Progenitor cell of endocrine pancreas (in vitro differentiated cells): ENCODE measurements at regions not wholly inside any gene's neighbourhood (a gene's known extent, or its start where the extent isn't known, plus 50 kb on each side); places are given as distances from the start of the nearest gene placed in this dataset.

Experiments used
- DNase-seq: peaks from one replicate; pipeline ENCODE4 v3.0.0; 2021; ENCODE audit warnings: low spot score; ENCODE audit not compliant: unreplicated experiment
- H3K27ac Mint-ChIP-seq: 2 replicates; pipeline ENCODE4 v1.8.0; 2021; ENCODE audit warnings: mild to moderate bottlenecking, moderate library complexity, mixed read lengths
- H3K27me3 Mint-ChIP-seq: 2 replicates; pipeline ENCODE4 v1.8.0; 2021; ENCODE audit warnings: mixed read lengths
- H3K36me3 Mint-ChIP-seq: 2 replicates; pipeline ENCODE4 v1.8.0; 2022; ENCODE audit warnings: mixed read lengths; ENCODE audit not compliant: insufficient read depth
- H3K4me1 Mint-ChIP-seq: 2 replicates; pipeline ENCODE4 v1.8.0; 2021; ENCODE audit warnings: low read depth, mixed read lengths
- H3K4me3 Mint-ChIP-seq: 2 replicates; pipeline ENCODE4 v1.8.0; 2021; ENCODE audit warnings: low read depth, mild to moderate bottlenecking, moderate library complexity, mixed read lengths
- H3K9me3 Mint-ChIP-seq: 2 replicates; pipeline ENCODE4 v1.8.0; 2021; ENCODE audit warnings: low read depth, mixed read lengths
- TF ChIP-seq, protein P1 (sequence below): fragments of 200-600 bp; sonication (generic); IDR thresholded peaks from one replicate; pipeline ENCODE4 v1.5.0; 2021; ENCODE audit warnings: antibody characterized with exemption, mild to moderate bottlenecking; ENCODE audit not compliant: unreplicated experiment

DNA sequence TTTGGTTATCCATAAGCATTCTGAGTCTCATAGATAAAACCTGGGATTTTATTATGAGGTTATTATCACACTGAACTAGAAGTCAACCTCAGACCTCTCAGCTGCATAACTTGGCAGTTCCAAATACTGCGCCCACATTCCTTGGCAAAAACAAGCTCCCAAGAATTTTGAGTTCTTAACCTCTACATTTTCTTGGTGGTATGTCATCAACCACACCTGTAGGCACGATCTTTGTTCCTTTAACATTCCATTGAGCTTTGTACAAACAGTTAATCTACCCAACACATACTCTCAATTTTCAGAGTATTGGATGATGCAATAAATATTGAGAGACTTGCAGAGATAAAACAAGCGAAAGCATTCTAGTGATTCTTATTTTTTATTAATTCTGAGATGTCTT, 371.8 kb upstream of the PRICKLE1 start:
- H3K4me1 Mint-ChIP-seq, result peaks cover 29% of the 10 kb centered on the region
- TF ChIP-seq, protein P1, sequence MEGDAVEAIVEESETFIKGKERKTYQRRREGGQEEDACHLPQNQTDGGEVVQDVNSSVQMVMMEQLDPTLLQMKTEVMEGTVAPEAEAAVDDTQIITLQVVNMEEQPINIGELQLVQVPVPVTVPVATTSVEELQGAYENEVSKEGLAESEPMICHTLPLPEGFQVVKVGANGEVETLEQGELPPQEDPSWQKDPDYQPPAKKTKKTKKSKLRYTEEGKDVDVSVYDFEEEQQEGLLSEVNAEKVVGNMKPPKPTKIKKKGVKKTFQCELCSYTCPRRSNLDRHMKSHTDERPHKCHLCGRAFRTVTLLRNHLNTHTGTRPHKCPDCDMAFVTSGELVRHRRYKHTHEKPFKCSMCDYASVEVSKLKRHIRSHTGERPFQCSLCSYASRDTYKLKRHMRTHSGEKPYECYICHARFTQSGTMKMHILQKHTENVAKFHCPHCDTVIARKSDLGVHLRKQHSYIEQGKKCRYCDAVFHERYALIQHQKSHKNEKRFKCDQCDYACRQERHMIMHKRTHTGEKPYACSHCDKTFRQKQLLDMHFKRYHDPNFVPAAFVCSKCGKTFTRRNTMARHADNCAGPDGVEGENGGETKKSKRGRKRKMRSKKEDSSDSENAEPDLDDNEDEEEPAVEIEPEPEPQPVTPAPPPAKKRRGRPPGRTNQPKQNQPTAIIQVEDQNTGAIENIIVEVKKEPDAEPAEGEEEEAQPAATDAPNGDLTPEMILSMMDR, result no peak
- H3K27ac Mint-ChIP-seq, result peak overlapping the region; percentile 91
- no peaks in the 10 kb centered on the region for H3K9me3 Mint-ChIP-seq
- no peaks in the 10 kb centered on the region for H3K36me3 Mint-ChIP-seq
- no peaks in the 10 kb centered on the region for H3K27me3 Mint-ChIP-seq
- H3K4me3 Mint-ChIP-seq, result no peak overlapping the region
- DNase-seq, result no peak

DNA sequence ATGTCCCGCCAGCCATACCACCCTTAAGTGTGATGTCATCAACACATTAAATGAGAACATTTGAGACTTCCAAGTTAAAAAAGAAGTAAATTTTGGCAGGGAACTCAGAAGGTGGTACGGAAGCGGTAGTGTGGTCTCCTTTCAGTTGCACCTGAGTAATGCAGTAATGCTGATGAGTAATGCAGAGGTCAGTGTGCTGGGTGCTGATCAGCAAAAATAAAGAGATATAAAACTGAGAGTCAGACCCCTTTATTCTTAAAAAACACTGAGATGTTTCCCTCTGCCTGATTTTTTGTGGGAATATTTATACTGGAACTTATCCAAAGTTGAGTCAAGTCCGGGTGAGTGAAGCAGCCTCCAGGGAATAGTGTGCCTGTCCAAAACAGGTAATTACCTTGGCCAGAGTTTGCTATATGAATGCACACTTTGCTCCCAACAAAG, 370.6 kb upstream of the PRICKLE1 start:
- DNase-seq, result no peak
- peaks cover 29% of the 10 kb centered on the region for H3K4me1 Mint-ChIP-seq
- no peaks in the 10 kb centered on the region for H3K27me3 Mint-ChIP-seq
- H3K4me3 Mint-ChIP-seq, result no peak overlapping the region
- TF ChIP-seq, protein P1, result no peak
- H3K9me3 Mint-ChIP-seq, result no peaks in the 10 kb centered on the region
- H3K36me3 Mint-ChIP-seq, result no peaks in the 10 kb centered on the region
- H3K27ac Mint-ChIP-seq, result no peak overlapping the region

DNA sequence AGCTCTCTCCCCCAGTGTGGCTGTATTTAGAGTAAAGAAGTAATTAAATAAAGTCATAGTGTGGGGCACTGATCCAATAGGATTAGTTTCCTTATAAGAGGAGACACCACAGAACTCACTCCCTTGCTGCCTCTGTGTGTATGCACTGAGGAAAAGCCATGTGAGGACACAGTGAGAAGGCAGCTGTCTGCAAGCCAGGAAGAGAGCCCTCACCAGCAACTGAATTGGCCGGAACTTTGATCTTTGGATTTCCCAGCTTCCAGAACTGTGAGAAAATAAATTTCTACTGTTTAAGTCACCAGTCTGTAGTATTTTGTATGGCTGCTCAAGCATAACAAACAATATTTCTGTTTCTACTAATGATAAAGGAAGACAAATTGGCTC, 368.7 kb upstream of the PRICKLE1 start:
- H3K27me3 Mint-ChIP-seq, result no peaks in the 10 kb centered on the region
- H3K27ac Mint-ChIP-seq, result peak overlapping the region; percentile 26
- H3K4me1 Mint-ChIP-seq, result peaks cover 22% of the 10 kb centered on the region

DNA sequence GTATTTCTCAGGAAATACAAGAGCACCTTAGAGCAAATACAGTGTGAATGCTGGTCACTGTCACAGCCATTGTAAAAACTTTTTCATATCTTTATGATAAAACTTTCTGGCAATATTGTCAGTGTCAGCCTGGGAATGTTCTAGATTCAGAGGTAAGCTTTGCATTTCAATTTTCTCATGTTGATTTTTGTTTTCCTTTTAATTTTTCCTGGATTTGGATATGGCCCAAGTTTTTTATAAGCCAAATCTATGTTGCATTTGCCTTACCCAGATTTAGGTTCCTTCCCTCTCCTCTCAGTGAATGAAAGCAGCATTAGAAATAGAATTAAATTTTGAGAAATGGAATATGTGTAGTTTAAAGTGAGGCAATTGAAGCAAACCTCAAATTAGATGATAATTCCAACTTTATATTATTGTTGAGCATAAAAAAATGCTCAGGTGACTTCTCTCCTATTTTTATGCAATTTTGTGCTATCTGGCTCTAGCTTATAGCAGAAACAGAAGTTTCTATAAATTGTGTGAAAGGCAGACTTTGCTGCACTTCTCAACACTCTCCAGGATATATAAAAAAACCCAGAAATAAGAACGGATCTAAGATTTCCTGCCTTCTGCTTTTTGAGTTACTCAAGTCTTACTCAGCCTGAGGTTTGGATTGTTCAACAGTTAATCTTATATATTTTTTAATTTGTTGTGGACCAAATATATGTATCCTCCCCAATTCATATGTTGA, 368.2 kb upstream of the PRICKLE1 start:
- TF ChIP-seq, protein P1, result no peak
- no peaks in the 10 kb centered on the region for H3K27me3 Mint-ChIP-seq
- peaks cover 7% of the 10 kb centered on the region for H3K9me3 Mint-ChIP-seq
- no peak overlapping the region for H3K4me3 Mint-ChIP-seq
- DNase-seq, result no peak
- H3K4me1 Mint-ChIP-seq, result peaks cover 22% of the 10 kb centered on the region
- H3K27ac Mint-ChIP-seq, result no peak overlapping the region
- H3K36me3 Mint-ChIP-seq, result no peaks in the 10 kb centered on the region

More for the DNA sequence above, 368.7 kb upstream of the PRICKLE1 start:
- Mint-ChIP-seq H3K36me3 (no peaks in the 10 kb centered on the region), H3K9me3 (peaks cover 7% of the 10 kb centered on the region), H3K4me3 (no peak overlapping the region)
- no peak for DNase-seq
- TF ChIP-seq, protein P1, result no peak

DNA sequence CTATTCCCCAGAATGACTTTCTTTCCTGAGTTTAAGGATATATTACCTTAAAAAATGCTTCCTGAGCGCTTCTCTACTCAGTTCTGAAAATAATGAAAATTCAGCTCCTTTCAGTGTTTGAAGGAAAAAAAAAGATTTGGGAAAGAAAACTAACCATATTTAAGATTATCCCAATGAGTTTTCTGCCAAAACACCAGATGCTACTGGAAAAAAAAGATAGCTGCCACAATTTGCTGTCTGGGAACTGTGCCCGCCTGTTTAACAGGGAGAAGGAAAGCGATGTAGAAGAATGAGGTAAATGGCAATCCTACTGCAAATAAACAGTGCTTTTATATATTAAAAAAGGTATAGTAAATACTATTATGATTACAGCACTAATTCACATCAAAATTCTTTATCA, 367.6 kb upstream of the PRICKLE1 start:
- H3K36me3 Mint-ChIP-seq, result peaks cover 2% of the 10 kb centered on the region
- peaks cover 9% of the 10 kb centered on the region for H3K9me3 Mint-ChIP-seq
- no peak overlapping the region for H3K27ac Mint-ChIP-seq
- H3K4me1 Mint-ChIP-seq, result peaks cover 18% of the 10 kb centered on the region
- no peak overlapping the region for H3K4me3 Mint-ChIP-seq
- H3K27me3 Mint-ChIP-seq, result no peaks in the 10 kb centered on the region
- TF ChIP-seq, protein P1, result no peak
- DNase-seq, result no peak
